ENCODE measurements at regions not wholly inside any gene's neighbourhood (a gene's known extent, or its start where the extent isn't known, plus 50 kb on each side); places are given as distances from the start of the nearest gene placed in this dataset.
"Not testable (repeated sequence)": the region's sequence is repeated elsewhere in the genome, so short reads cannot be mapped to it uniquely, and the experiment has no call there.

DNA sequence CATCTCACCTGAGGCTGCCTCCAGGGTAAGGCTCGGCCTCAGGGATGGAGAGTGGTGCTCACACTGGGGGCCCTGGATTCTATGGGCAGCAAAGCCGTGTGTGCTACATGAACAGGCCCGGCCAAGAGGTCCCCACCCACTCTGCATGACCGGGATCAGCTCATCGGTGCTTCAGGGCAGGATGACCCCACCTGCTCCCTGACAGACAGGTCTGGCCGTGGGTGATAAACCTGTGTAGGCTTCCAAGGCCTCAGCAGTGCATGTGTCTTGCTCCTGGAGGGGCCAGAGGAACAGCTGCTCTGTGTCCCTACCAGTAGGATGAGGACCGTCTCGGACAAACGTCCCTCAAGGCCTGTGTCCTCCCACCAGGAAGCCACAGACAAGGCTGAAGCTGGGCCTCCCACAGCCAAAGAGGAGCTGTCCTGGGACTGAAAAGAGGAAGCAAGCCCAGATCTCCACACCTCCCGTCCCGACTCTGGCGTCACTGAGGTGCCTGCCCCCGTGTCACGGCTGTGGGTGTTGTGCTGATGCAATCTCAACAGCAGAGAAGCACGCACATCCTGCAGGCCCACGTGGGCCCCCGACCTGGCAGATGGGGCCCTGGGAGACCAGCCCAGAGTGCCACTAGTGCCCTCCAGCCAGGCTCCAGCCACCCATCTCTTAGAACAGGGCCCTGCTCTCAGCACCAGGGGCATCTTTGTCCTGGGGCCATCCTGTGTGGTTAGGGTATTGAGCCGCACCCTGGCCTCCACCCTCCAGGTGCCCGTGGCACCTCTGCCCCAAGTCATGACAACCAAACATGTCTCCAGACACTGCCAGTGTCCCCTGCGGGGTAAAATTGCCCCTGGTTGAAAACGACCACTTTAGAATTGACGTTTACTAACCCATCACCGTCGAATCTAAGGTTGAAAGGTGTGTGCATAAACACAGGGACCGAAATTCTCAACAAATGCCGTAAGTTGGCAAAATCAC, 5455.9 kb upstream of the TPTE start:
- not testable (repeated sequence) for DNase-seq (ENCODE audit: low read depth)

DNA sequence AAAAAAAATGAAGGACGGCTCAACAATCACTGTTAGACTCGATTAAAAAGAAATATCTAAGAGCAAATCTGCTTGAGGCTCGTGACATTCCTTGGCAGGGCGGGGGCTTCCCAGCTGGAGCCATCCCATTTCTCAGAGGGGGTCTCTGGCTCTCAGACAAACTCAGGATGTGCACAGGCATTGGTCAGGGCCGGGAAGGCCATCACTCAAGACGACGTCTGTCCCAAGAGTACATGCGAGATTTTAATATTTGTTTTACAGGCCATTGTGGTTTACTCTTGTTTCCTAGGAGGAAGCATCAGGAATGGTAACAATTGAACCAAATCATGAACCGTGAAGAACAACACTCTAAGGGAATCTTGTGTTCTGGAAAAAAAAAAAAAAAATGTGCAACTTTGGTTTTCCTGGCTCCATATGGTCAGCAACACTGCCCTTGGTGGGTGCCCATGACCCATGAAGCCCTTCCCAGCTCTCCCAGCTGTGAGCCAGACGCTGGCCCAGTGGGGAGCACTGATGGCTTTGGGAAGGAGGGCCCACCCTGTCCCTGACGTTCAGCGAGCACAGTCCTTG, 5454.6 kb upstream of the TPTE start:
- not testable (repeated sequence) for DNase-seq (ENCODE audit: low read depth)

DNA sequence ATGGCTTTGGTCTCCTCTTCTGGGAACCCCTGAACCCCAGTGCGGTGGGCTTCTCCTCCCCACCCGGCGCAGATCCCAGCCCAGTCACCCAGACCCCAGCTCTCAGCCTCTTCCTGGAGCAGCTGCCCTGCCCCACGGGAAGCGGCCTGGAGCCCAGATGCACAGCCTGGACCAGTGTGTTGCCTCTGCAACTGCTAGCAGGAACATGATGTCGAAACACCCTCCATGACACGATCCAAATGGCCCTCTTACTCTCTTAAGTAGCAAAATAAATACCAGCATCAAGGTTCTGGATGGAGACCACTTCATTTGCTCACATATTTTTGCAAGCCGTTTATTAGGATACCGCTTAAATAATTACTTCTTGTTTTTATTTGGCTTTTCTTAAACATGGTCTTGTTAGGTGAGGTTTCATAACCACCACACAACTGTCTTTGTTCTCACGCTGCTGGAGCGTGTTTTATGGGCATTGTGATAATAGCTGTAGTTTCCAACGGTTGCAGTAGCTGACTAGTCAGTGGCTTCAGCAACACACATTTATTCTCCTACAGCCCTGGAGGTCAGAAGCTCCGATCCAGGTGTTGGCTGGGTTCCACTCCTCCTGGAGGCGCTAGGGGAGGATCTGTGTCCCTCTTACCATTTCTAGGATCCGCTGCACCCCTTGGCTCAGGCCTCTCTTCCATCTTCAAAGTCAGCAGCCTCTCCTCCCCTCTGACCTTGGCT, 5453.9 kb upstream of the TPTE start:
- not testable (repeated sequence) for DNase-seq (ENCODE audit: low read depth)

DNA sequence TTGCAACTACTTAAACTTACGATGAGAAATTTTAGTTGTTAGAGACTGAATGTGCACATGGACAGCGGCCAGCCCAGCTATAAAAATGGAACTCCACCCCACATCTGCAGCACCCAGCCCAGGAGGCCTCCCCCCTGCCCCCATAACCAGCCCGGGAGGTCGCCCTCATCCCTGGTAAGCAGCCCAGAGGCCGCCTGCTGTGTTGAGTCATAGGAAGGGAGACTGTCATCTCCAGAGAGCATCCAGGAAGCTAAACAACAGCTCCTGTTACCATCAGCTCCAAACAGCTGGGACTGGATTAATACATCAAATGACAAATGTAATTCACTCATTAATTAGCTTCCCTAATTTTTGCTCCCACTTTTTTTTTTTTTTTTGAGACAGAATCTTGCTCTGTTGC, 5452.7 kb upstream of the TPTE start:
- DNase-seq (ENCODE audit: low read depth): not testable (repeated sequence)

DNA sequence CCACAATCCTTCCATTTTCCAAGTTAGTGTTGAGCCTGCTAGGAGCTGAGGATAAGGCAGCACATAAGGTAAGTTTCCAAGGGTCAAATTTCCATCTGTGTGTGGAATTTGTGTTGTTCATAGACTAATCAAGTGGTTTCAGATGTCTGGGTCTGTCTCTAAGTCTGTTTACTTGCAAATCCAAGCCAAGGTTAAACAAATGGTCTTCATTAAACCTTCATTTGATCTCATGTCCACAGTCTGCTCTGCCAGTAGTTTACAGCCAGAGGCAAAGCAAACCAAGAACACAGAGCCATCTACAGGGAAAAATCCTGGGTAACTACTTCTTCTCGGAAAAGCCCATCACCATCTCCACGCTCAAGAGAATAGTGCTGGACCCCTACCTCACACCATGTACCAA, 5450.2 kb upstream of the TPTE start:
- DNase-seq (ENCODE audit: low read depth): not testable (repeated sequence)

DNA sequence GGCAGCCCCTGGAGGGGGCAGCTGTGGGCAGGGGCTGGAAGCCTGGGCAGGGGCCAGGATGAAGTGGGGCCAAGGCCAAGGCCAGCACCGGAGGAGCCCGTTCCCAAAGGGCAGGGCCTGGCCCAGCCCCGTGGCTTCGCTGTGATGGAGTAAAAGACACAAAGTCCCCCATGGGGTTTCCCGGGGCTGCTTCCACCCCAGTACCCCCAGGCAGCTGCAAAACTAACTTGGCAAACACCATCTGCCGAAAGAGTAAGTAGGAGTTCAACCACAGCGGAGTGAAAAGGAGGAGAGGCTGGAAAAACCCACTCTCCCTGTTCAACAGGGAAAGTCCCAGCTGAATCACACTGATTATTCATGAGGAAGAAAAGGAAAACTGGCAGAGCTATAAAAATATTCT, 5444.5 kb upstream of the TPTE start:
- DNase-seq (ENCODE audit: low read depth): not testable (repeated sequence)

DNA sequence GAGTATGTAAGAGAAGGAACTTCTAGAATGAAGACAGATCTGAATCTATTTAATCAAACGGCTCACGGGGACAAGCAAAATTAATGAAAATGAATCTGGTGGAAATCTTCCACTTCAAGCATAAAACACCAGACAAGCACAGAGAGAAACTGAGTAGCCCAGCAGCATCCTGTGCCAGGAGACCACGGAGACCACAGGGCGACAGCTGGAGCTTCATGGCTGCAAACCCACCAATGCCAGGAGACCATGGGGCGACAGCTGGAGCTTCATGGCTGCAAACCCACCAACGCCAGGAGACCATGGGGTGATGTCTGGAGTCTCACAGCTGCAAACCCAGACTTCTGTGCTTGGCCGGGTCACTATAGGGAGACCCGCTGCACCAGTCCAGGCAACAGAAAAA, 5442.0 kb upstream of the TPTE start:
- DNase-seq (ENCODE audit: low read depth): not testable (repeated sequence)

DNA sequence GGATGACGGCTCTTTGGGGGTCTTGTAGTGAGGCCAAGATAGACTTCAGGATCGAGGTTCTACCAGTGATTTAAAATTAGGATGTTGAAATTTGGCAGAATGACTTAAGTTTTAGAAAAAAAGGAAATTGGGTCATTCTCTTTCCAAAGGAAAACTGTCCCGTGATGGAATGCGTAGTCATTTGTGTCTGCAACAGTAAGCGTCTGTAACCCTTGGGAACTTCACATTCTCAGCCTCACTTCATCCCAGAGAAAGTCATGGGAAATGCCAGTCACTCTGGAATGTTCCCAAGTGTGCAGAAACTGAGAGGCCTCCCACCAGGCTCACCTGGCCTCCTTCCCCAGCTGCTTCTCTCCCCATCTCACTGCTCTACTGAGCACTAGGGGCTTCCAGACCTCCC, 5441.4 kb upstream of the TPTE start:
- DNase-seq (ENCODE audit: low read depth): not testable (repeated sequence)

DNA sequence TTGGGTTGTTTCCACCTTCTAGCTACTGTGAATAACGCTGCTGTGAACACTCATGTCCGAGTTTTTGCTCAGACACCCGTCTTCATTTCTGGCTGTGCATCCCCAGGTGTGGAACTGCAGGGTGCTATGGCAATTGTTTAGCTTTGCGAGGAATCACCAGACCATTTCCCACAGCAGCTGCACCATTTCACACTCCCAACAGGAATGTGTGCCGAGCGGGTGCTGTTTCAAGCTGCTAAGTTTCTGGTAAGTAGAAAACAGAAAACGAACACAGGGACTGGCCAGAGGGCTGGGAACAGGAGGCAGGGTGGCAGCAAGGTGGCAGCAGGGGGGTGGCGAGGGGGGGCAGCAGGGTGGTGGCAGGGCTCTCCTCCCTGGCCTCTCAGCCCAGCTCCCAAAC, 5437.1 kb upstream of the TPTE start:
- not testable (repeated sequence) for DNase-seq (ENCODE audit: low read depth)

DNA sequence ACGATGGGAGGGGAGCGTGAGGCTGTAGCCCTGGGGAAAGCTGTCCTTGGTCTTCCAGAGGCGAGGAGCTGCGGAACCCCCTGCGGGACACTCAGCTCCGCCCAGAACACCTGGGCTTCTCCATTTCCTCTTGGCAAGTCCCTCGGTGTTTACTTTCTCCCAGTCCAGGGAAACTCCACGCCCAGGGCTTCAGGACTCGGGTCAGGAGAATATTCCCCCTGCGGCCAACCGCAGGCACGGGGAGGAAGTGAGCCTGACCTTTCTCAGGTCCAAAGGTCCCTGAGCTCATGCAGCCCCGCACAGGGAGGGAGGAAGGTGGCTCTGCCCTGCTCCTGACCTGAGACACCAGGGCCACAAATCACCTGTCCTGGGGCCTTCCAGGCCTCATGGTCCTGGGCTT, 5435.9 kb upstream of the TPTE start:
- not testable (repeated sequence) for DNase-seq (ENCODE audit: low read depth)

DNA sequence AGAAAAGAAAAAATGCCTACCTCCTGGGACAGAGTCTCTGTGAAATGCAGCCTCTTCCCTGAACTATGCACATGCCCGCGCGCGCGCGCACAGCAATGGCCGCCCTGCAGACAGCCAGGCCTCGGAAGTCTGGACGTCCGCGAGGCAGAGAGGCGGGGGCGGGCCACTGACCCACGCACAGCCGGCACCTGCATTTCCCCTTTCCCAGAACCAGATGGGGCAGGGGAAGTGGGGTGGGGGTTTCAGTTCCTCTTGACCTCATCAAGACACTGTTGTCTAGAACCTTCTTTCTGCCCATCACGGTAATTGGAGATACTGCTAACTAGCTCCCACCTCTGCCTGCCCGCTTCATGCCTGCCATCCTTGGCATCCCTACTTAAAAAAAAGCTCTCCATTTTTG, 5435.0 kb upstream of the TPTE start:
- not testable (repeated sequence) for DNase-seq (ENCODE audit: low read depth)

DNA sequence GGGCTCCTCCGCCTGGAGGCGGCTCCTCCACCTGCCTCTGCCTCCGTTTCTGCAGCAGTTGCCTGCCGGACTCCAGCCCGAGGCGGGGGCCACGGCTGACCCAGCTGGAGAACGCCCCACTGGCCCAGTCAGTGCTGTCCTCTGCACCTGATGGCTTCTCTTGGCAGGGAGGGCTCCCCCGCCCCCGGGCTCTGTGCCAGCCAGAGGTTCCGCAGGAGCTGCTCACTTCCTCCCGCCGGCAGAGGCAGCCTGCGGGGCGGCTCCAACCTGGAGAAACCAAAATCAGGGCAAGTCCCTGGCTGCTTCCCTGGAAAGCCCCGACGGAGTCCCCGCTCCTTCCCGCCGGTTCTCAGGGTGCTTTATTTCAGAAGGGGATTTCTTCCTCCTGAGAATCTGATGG, 5432.6 kb upstream of the TPTE start:
- not testable (repeated sequence) for DNase-seq (ENCODE audit: low read depth)

DNA sequence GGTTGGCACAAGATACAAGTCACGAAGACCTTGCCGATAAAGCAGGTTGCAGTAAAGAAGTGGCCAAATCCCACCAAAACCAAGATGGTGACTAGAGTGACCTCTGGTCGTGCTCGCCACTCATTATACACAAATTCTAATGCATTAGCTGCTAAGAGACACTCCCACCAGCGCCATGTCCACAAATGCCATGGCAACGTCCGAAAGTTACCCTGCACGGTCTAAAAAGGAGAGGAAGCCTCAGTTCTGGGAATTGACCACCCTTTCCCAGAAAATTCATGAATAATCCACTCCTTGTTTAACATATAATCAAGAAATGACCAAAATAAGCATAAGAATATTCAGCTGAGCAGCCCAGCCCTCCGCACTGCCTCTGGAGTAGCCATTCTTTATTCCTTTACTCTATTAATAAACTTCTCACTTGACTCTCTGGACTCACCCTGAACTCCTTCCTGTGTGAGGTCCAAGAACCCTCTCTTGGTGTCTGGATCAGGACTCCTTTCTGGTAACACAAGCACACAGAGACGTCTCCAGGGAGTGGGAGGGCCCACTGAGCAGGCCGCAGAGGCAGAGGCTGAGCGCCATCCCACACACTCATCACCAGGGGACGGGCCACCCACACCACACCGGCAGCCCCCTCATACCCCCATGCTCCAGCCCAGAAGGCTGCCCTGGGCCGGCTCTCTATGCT, 5431.8 kb upstream of the TPTE start:
- not testable (repeated sequence) for DNase-seq (ENCODE audit: low read depth)

DNA sequence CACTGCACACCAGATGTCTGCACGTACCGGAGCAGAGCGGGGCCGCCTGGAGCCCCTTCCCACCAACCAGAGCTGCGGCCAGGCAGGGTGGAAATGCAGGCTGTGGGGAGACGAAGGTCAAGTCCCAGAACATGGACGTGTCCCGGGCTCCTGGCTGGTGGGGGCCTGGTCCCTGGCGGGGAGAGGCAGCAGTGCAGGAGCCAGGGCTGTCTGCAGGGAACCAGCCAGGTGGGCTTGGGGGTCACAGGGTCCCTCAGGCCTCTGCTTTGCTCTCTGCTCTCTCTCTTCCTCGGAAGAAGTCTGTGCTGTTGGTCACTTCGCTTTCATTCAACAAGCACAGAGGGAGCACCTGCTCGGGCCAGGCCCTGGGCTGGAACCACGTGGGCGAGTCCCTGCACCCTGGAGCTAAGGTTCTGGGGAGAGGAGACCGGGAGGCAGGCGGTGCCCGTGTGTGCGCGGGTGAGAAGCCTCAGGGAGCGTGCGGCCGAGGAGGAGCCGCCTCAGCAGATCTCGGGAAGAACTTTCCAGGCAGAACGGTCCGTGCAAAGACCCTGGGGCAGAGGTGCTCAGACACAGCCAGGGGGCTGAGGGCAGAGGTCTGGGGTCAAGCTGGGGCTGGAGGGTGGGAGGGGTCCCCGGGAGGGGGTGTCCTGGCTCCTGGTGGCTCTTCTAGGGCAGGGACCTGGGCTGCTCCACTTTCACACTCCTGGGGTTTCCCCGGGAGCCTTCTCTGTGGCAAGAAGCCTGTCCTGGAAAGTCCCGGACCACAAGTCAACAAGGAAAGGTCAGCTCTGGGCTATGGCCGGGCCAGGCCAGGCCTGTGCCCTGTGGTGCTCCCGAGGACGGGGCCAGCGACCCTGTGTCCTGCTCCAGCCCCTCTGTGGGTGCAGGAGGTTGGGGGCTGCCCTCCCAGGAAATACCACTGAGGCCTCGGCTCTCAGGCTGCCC, 5431.0 kb upstream of the TPTE start:
- DNase-seq (ENCODE audit: low read depth): not testable (repeated sequence)

DNA sequence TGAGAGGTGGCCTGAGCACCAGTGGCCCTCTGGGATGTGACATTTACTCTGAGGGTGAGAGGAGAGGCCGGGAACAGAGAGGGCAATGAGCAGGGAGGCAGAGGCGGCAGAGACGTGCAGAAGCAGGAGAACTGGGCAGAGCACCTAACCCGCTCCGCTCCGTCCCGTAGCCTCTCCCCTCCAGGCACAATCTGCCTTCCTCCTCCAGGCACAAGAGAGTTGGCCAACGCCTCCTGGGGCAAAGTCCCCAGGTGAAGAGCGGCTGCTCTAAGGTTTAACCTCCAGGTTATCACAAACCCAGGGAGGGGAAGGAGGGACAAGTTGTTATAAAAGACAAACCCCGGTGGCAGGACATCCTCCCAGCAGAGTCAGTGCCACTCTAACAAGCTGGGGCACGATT, 5430.1 kb upstream of the TPTE start:
- DNase-seq (ENCODE audit: low read depth): not testable (repeated sequence)

DNA sequence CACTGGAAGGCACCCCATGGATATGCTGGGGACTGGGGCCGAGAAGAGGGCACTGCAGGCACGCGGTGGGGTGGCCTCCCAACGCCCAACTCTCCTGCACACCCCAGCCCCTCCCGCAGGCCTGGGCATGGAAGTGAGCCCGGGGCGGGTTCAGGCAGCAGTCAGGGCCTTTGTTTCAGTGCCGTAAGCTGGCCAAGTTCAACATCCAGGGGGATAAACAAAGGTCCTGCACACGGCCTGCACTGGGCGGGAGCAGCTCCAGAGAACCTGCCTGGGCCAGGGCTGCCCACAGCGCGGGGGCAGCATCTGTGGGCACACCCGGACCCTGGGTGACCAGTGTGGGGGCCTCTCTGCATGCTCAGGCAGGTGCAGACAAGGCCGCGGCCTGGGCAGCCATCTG, 5425.8 kb upstream of the TPTE start:
- DNase-seq (ENCODE audit: low read depth): not testable (repeated sequence)

DNA sequence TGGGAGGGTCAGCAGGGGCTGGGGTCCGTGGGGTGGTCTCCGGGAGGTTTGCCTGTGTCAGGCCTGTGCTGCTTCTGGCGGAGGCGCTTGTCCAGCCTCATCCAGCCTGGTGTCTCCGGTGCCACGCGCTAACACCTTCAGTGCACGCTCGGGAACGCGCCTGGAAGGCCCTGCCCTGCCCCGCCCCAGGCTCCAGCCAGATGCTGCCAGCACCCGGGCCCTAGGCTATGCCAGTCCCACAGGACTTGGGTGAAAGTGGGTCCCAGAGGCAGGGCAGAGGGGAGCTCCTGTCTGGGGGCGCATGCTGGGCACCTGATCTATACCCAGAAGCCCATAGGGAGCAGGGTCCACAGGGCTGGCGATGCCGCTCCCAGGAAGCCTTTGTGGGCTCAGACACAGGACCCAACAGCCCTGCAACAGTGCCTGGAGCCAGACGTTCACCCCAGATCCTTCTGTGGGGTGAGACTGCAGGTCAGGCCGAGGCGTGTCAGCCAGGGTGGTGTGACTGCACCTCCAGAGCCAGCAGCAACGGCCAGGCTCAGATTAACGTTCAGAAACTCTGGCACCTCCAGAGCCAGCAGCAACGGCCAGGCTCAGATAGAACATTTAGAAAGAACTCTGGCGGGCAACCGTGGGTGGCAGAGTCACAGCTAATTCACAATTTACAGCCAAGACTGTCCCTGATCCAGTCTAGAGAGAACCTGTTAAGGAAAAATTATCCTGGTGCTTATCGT, 5423.2 kb upstream of the TPTE start:
- DNase-seq (ENCODE audit: low read depth): not testable (repeated sequence)

DNA sequence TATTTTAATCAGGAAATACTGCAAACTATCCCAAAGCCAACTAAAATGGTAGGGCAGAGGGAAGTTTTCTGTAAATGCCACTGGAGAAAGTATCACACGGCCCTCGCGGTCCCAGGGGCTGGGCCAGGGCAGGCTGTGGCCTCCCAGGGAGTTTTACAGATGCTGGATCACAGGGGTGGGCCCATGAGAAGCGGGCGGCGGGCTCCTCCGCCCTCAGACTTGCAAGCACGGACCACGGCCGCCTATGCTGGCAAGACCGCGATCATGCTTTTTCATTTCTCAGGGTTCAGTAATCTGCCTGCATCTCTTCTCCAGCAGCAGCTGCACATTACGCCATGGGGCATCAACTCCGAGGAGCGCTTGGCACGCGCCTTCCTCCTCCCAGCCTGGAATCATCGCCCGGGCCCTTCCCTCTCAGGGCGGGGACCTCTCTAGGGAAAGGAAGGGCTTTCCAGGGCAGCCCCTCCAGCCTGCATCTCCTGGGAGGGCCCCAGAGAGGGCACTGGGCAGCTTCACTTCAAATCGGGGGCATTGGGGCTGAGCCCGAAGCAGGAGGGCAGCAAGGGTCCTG, 5420.7 kb upstream of the TPTE start:
- not testable (repeated sequence) for DNase-seq (ENCODE audit: low read depth)

DNA sequence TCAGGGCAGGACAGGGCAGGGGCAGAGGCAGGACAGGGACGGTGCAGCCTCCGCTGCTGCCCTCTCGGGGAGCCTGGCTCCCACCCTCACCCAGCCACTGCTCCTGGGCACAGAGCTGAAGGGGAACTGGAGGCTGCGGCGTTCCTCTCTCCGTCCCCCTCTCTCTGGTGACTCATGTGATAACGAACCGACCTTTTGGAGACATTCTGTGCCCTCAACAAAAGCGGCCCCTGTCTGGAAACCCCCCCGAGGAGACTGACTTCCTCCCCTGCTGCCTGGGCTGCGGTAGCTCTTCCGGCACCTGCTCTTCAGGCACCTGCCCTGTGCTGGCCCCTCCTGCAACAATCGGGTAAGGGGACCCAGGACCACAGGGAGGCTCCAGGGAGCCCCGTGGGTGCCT, 5419.6 kb upstream of the TPTE start:
- not testable (repeated sequence) for DNase-seq (ENCODE audit: low read depth)

Measured in M059J (cell line).